ENCODE measurements at regions not wholly inside any gene's neighbourhood (a gene's known extent, or its start where the extent isn't known, plus 50 kb on each side); places are given as distances from the start of the nearest gene placed in this dataset.

DNA sequence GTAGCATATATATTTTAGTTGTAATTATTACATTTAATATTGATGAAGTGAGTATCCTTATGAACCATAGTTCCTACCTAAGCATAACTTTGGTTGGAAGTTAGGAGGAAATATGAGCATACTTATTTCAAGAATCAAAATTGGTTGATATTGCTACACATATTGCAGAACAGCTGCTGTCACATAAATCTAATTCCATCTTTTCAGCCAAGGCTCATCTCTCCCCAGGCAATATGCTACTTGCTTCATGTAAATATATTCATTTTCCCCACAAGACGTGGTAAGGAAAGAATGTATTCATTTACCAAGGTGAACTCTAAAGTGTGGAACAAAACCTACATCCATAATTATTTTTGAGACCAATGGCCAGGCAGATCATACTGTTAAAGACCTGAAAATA is 62.5 kb upstream of the HIF1A start:
- no peak for DNase-seq (ENCODE audit: low spot score)
- in situ Hi-C loops (cut with MboI; ENCODE audit: low sequenced_read_pairs, unreplicated experiment), result no loop called here
- TF ChIP-seq, protein P1, sequence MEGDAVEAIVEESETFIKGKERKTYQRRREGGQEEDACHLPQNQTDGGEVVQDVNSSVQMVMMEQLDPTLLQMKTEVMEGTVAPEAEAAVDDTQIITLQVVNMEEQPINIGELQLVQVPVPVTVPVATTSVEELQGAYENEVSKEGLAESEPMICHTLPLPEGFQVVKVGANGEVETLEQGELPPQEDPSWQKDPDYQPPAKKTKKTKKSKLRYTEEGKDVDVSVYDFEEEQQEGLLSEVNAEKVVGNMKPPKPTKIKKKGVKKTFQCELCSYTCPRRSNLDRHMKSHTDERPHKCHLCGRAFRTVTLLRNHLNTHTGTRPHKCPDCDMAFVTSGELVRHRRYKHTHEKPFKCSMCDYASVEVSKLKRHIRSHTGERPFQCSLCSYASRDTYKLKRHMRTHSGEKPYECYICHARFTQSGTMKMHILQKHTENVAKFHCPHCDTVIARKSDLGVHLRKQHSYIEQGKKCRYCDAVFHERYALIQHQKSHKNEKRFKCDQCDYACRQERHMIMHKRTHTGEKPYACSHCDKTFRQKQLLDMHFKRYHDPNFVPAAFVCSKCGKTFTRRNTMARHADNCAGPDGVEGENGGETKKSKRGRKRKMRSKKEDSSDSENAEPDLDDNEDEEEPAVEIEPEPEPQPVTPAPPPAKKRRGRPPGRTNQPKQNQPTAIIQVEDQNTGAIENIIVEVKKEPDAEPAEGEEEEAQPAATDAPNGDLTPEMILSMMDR (IDR thresholded peaks at IDR 0.05; ENCODE audit: borderline replicate concordance, control extremely low read depth, extremely low read depth, insufficient read depth, missing control alignments), result no peak

DNA sequence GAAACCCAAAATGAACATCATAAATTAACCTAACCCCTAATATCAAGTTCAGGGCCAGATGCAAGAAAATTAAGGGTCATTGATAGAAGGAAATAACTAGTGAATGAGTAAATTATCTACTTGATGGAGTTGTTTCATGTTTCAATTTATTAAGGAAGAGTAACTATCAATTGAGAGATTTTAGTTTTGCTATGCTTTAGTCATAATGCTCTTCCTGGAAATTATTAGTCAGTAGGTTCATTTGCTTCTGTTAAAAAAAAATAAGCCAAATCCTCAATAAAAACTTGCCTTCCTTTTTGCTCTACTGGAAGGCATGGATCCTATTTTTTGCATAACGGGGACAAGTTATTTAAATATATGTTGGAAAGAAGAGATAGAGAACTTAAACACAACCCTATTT is 59.0 kb upstream of the HIF1A start:
- DNase-seq (ENCODE audit: low spot score), result no peak
- in situ Hi-C loops (cut with MboI; ENCODE audit: low sequenced_read_pairs, unreplicated experiment), result no loop called here
- TF ChIP-seq, protein P1 (IDR thresholded peaks at IDR 0.05; ENCODE audit: borderline replicate concordance, control extremely low read depth, extremely low read depth, insufficient read depth, missing control alignments), result no peak

DNA sequence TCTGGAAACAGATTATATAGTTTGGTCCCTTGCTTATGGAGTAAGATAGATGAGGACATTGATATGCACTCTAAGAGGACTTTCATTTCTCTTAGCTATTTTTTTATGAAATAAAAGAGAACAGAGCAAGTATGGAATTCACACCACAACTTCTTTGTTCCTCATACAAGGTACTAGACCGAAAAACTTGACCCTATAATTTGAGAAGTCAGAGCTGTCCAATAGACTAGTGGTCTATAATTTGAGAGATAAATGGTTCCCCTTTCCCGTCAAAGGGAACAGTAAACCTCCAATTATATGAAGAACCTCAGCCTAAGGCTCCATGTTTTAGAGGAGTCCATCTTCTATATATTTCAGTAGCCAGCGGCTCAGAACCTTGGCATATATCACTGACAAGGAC is 58.5 kb upstream of the HIF1A start:
- no peak for DNase-seq (ENCODE audit: low spot score)
- TF ChIP-seq, protein P1 (IDR thresholded peaks at IDR 0.05; ENCODE audit: borderline replicate concordance, control extremely low read depth, extremely low read depth, insufficient read depth, missing control alignments), result no peak
- in situ Hi-C loops (cut with MboI; ENCODE audit: low sequenced_read_pairs, unreplicated experiment), result no loop called here

DNA sequence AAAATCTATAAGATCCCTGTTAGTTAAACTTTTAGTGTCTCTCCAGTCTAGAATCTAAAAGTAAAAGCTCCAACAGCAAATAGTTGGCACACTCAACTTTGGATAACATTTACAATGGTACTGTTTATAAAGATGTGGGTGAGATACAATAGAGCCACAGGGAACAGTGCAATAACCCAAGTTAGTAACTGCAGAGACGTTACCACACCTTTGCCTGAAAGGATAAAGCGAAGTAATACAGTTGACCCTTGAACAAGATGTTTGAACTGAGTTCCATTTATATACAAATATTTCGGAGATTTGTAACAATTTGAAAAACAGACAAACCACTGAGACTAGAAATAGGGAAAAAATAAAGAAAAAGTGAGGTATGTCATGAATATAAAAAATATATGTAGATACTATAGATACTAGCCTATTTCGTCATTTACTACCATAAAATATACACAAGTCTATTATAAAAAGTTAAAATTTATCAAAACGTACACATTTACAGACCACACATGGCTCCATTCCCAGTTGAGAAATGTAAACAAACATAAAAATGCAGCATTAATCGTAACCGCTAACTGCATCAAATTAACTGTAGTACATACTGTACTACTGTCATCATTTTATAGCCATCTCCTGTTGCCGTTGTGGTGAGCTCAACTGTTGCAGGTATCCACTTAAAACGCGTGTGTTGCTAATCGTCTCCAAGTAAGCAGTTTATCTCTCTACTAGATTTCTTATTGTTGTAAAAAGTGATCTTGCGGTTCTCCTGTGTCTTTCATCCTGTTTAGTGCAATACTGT is 56.5 kb upstream of the HIF1A start:
- no peak for DNase-seq (ENCODE audit: low spot score)
- TF ChIP-seq, protein P1 (IDR thresholded peaks at IDR 0.05; ENCODE audit: borderline replicate concordance, control extremely low read depth, extremely low read depth, insufficient read depth, missing control alignments), result no peak
- in situ Hi-C loops (cut with MboI; ENCODE audit: low sequenced_read_pairs, unreplicated experiment), result no loop called here

DNA sequence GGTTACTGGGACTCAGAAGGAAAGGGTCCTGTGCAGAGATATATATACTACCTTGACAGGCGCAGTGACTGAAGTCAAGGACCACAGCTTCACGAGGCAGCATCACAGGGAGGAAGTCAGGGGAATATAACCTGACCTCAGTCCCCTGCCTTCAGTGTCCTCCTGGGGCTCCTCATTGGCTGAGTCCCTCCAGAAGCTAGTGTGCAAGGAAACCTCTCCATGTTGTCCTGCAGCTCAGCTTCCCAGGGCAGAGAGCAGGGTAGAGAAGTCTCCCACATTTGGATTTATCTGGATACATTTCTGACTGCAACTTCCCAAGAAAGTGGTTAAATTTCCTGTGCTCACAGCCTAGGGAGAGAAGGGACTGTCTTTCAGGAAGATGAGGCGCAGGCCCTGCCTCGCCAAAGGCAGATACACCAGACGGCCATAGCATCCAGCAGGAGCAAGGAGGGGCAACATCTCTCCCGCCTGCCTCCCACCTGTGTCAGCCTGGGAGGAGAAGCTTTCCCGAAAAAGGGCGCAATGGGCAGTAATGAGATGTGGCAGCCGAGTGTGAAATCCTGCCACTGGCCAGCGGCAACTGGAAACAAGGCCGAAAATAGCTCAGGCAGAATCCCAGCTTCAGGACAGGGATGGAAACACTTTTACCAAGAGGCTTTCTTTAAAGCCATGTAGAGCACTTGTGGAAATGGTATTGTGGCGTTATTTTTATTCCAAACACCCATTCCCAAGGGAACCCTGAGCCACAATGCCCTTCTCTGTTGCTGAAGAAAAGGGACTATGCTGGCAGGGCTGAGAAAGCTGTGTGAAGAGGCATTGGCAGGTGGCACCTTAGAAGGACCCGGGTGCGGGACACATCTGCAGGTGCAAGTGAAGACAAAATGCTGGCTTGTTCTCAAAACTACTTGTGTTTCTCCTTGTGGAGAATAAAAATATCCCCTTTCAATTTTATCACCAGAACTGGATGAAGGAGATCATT is 54.9 kb upstream of the HIF1A start:
- TF ChIP-seq, protein P1 (IDR thresholded peaks at IDR 0.05; ENCODE audit: borderline replicate concordance, control extremely low read depth, extremely low read depth, insufficient read depth, missing control alignments), result no peak
- in situ Hi-C loops (cut with MboI; ENCODE audit: low sequenced_read_pairs, unreplicated experiment), result no loop called here

DNA sequence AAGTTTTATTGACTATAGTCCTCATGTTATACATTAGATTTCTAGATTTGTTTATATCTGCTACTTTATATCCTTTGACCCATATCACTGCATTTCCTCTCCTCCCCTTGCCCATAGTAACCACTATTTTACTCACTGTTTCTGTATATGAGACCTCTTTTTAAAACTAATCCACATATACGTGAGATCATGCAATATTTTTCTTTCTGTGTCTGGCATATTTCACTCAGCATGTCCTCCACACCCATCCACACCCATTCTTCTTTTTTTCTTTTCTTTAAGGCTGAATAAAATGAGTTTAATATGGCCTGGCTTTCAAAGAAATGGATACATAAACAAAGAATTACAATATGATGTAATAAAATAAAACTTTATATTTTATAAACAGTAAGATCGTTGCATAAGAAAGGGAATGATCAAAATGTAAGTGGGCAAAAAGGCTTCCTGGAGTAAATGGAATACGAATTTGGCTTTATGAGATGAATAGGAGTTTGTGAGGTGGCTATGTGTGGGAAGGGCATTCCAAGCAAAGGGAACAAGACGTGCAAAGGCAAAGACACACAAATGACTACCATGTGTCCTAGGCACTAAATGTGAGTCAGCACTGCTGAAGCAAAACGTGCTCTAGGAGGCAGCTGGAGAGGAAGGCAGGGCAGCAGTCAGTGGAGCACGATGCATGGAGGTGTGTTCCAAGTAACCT is 53.2 kb upstream of the HIF1A start:
- TF ChIP-seq, protein P1 (IDR thresholded peaks at IDR 0.05; ENCODE audit: borderline replicate concordance, control extremely low read depth, extremely low read depth, insufficient read depth, missing control alignments), result no peak
- in situ Hi-C loops (cut with MboI; ENCODE audit: low sequenced_read_pairs, unreplicated experiment), result no loop called here
- DNase-seq (ENCODE audit: low spot score), result no peak

More for the DNA sequence above, 54.9 kb upstream of the HIF1A start:
- DNase-seq (ENCODE audit: low spot score), result no peak
